GM18498 (cell line): ENCODE measurements at regions not wholly inside any gene's neighbourhood (a gene's known extent, or its start where the extent isn't known, plus 50 kb on each side); places are given as distances from the start of the nearest gene placed in this dataset.
"Not testable (repeated sequence)": the region's sequence is repeated elsewhere in the genome, so short reads cannot be mapped to it uniquely, and the experiment has no call there.

Experiments
- ATAC-seq: cut with Tn5 transposase; IDR thresholded peaks from one replicate; pipeline ENCODE4 v1.9.1; 2021; ENCODE audit warnings: mild to moderate bottlenecking, moderate library complexity; ENCODE audit not compliant: unreplicated experiment

- ATAC-seq, result no peak
Observed at GRCh38 chr1:73772941-73773340, 425.0 kb downstream of the LRRIQ3 start.

GRCh38 chr1:73771396-73771795, 426.6 kb downstream of the LRRIQ3 start:
- ATAC-seq, result no peak

GRCh38 chr1:73770109-73770905, 427.7 kb downstream of the LRRIQ3 start:
- no peak for ATAC-seq

- no peak for ATAC-seq
Observed at GRCh38 chr1:73766786-73767348, 431.1 kb downstream of the LRRIQ3 start.

- no peak for ATAC-seq
Observed at GRCh38 chr1:73765551-73766233, 432.3 kb downstream of the LRRIQ3 start.

- ATAC-seq, result no peak
Observed at GRCh38 chr1:73761559-73761958, 436.4 kb downstream of the LRRIQ3 start.

GRCh38 chr1:73759011-73759410, 439.0 kb downstream of the LRRIQ3 start:
- no peak for ATAC-seq

GRCh38 chr1:73756817-73757216, 441.2 kb downstream of the LRRIQ3 start:
- ATAC-seq, result no peak

- ATAC-seq, result no peak
Observed at GRCh38 chr1:73755649-73756048, 442.3 kb downstream of the LRRIQ3 start.

GRCh38 chr1:73749996-73750395, 448.0 kb downstream of the LRRIQ3 start:
- no peak for ATAC-seq

- ATAC-seq, result no peak
Observed at GRCh38 chr1:73744985-73745384, 453.0 kb downstream of the LRRIQ3 start.

GRCh38 chr1:73736125-73736524, 461.9 kb downstream of the LRRIQ3 start:
- no peak for ATAC-seq

GRCh38 chr1:73727036-73727435, 470.9 kb downstream of the LRRIQ3 start:
- ATAC-seq, result no peak

- ATAC-seq, result no peak
Observed at GRCh38 chr1:73722055-73722454, 475.9 kb downstream of the LRRIQ3 start.

GRCh38 chr1:73717976-73718375, 480.0 kb downstream of the LRRIQ3 start:
- ATAC-seq, result no peak

- ATAC-seq, result no peak
Observed at GRCh38 chr1:73711089-73711488, 486.9 kb downstream of the LRRIQ3 start.

GRCh38 chr1:73701826-73702225, 496.1 kb downstream of the LRRIQ3 start:
- no peak for ATAC-seq

GRCh38 chr1:73676186-73676585, 521.8 kb downstream of the LRRIQ3 start:
- ATAC-seq, result no peak

GRCh38 chr1:73674945-73675561, 522.9 kb downstream of the LRRIQ3 start:
- no peak for ATAC-seq

- ATAC-seq, result no peak
Observed at GRCh38 chr1:73673971-73674370, 524.0 kb downstream of the LRRIQ3 start.

GRCh38 chr1:73671530-73671929, 526.4 kb downstream of the LRRIQ3 start:
- no peak for ATAC-seq

GRCh38 chr1:73667959-73668358, 530.0 kb downstream of the LRRIQ3 start:
- not testable (repeated sequence) for ATAC-seq
